H9 (cell line): ENCODE measurements at regions not wholly inside any gene's neighbourhood (a gene's known extent, or its start where the extent isn't known, plus 50 kb on each side); places are given as distances from the start of the nearest gene placed in this dataset.

ENCODE experiments used
- DNase-seq: peaks from one replicate; pipeline ENCODE4 v3.0.0-alpha.2; 2017
- H2AFZ ChIP-seq: one replicate; pipeline ENCODE4 v1.6.1; 2013; ENCODE audit warnings: mild to moderate bottlenecking, low read length, control low read depth, moderate library complexity
- H2AK5ac ChIP-seq: 2 replicates; pipeline ENCODE4 v1.6.1; 2013; ENCODE audit warnings: low read length, control low read depth, mixed read lengths; ENCODE audit not compliant: insufficient read length
- H2BK120ac ChIP-seq: one replicate; pipeline ENCODE4 v1.6.1; 2013; ENCODE audit warnings: low read depth, mild to moderate bottlenecking, low read length, control low read depth, inconsistent platforms; ENCODE audit not compliant: poor library complexity, severe bottlenecking
- H2BK12ac ChIP-seq: 2 replicates; pipeline ENCODE4 v1.6.1; 2013; ENCODE audit warnings: low read length, control low read depth, mixed read lengths, low read depth; ENCODE audit not compliant: insufficient read length
- H2BK15ac ChIP-seq: 2 replicates; pipeline ENCODE4 v1.6.1; 2013; ENCODE audit warnings: low read depth, low read length, control low read depth
- H2BK20ac ChIP-seq: one replicate; pipeline ENCODE4 v1.6.1; 2013; ENCODE audit warnings: low read depth, mild to moderate bottlenecking, low read length, control low read depth, inconsistent platforms; ENCODE audit not compliant: poor library complexity, severe bottlenecking
- H2BK5ac ChIP-seq: 2 replicates; pipeline ENCODE4 v1.6.1; 2013; ENCODE audit warnings: low read length, control low read depth, mixed read lengths; ENCODE audit not compliant: insufficient read length
- H3K14ac ChIP-seq: 2 replicates; pipeline ENCODE4 v1.6.1; 2013; ENCODE audit warnings: low read length, control low read depth; ENCODE audit not compliant: insufficient read depth
- H3K18ac ChIP-seq: 2 replicates; pipeline ENCODE4 v1.6.1; 2013; ENCODE audit warnings: low read depth, mild to moderate bottlenecking, mixed read lengths, low read length, control low read depth; ENCODE audit not compliant: insufficient read length
- H3K23ac ChIP-seq: 2 replicates; pipeline ENCODE4 v1.6.1; 2013; ENCODE audit warnings: low read length, control low read depth, mixed read lengths, low read depth; ENCODE audit not compliant: insufficient read length
- H3K23me2 ChIP-seq: 2 replicates; pipeline ENCODE4 v1.6.1; 2013; ENCODE audit warnings: low read depth, mild to moderate bottlenecking, mixed read lengths, low read length, control low read depth; ENCODE audit not compliant: insufficient read length, poor library complexity, severe bottlenecking
- H3K27ac ChIP-seq: 2 replicates; pipeline ENCODE4 v1.5.1; 2013; ENCODE audit warnings: low read length, control low read depth, mixed read lengths, low read depth; ENCODE audit not compliant: insufficient read length
- H3K27me3 ChIP-seq: 2 replicates; pipeline ENCODE4 v1.6.1; 2013; ENCODE audit warnings: low read length, control low read depth, inconsistent platforms; ENCODE audit not compliant: insufficient read depth
- H3K4ac ChIP-seq: 2 replicates; pipeline ENCODE4 v1.6.1; 2013; ENCODE audit warnings: low read depth, mild to moderate bottlenecking, control low read depth, inconsistent platforms, low read length, moderate library complexity
- H3K4me1 ChIP-seq: 2 replicates; pipeline ENCODE4 v1.6.1; 2013; ENCODE audit warnings: low read length, control low read depth, inconsistent platforms; ENCODE audit not compliant: insufficient read depth
- H3K4me2 ChIP-seq: 2 replicates; pipeline ENCODE4 v1.6.1; 2013; ENCODE audit warnings: low read length, control low read depth, mixed read lengths; ENCODE audit not compliant: insufficient read length, insufficient read depth
- H3K56ac ChIP-seq: 2 replicates; pipeline ENCODE4 v1.6.1; 2013; ENCODE audit warnings: low read depth, mild to moderate bottlenecking, mixed read lengths, low read length, control low read depth; ENCODE audit not compliant: insufficient read length
- H3K79me1 ChIP-seq: 2 replicates; pipeline ENCODE4 v1.6.1; 2013; ENCODE audit warnings: low read depth, mild to moderate bottlenecking, moderate library complexity, low read length, control low read depth, inconsistent platforms; ENCODE audit not compliant: insufficient read depth, poor library complexity, severe bottlenecking
- H3K79me2 ChIP-seq: 2 replicates; pipeline ENCODE4 v1.6.1; 2013; ENCODE audit warnings: low read length, control low read depth, inconsistent platforms; ENCODE audit not compliant: insufficient read depth
- H3K9ac ChIP-seq: 2 replicates; pipeline ENCODE4 v1.6.1; 2013; ENCODE audit warnings: low read length, control low read depth, mixed read lengths; ENCODE audit not compliant: insufficient read length; ENCODE audit errors: extremely low read depth
- H3K9me3 ChIP-seq: one replicate; pipeline ENCODE4 v1.6.1; 2013; ENCODE audit warnings: low read depth, low read length, inconsistent platforms; ENCODE audit not compliant: control insufficient read depth
- H3T11ph ChIP-seq: one replicate; pipeline ENCODE4 v1.6.1; 2013; ENCODE audit warnings: mild to moderate bottlenecking, low read length, control low read depth, inconsistent platforms
- H4K20me1 ChIP-seq: one replicate; pipeline ENCODE4 v1.6.1; 2013; ENCODE audit not compliant: control insufficient read depth, insufficient read length, insufficient read depth
- H4K5ac ChIP-seq: 2 replicates; pipeline ENCODE4 v1.6.1; 2013; ENCODE audit warnings: low read depth, mild to moderate bottlenecking, mixed read lengths, low read length, control low read depth; ENCODE audit not compliant: insufficient read length
- H4K8ac ChIP-seq: replicated peaks from 2 replicates; pipeline ENCODE4 v1.6.1; 2013; ENCODE audit warnings: low read length, control low read depth, mixed read lengths, low read depth; ENCODE audit not compliant: insufficient read length
- H4K91ac ChIP-seq: 2 replicates; pipeline ENCODE4 v1.6.1; 2013; ENCODE audit warnings: low read depth, mild to moderate bottlenecking, moderate library complexity, mixed read lengths, low read length, control low read depth; ENCODE audit not compliant: insufficient read length
- H3K27ac Mint-ChIP-seq, 3 experiments: 2 replicates in 2 of 3; 3 replicates in 1 of 3; pipeline ENCODE4 v1.8.0; 2020 to 2021; ENCODE audit warnings: mixed read lengths in 3 of 3, mild to moderate bottlenecking in 1 of 3, moderate library complexity in 1 of 3
- H3K27me3 Mint-ChIP-seq: 2 replicates; pipeline ENCODE4 v1.8.0; 2021; ENCODE audit warnings: low read depth, mild to moderate bottlenecking, moderate library complexity, mixed read lengths
- H3K36me3 Mint-ChIP-seq, 3 experiments: 2 replicates in 2 of 3; 3 replicates in 1 of 3; pipeline ENCODE4 v1.8.0; 2020 to 2021; ENCODE audit warnings: low read depth in 3 of 3, mixed read lengths in 3 of 3; ENCODE audit not compliant: insufficient read depth in 1 of 3
- H3K4me1 Mint-ChIP-seq, 2 experiments: 2 replicates each; pipeline ENCODE4 v1.8.0; 2020; ENCODE audit warnings: mixed read lengths in 2 of 2
- H3K4me3 Mint-ChIP-seq, 2 experiments: 2 replicates in 1 of 2; 3 replicates in 1 of 2; pipeline ENCODE4 v1.8.0; 2020 to 2021; ENCODE audit warnings: mild to moderate bottlenecking in 2 of 2, mixed read lengths in 2 of 2, moderate library complexity in 1 of 2
- H3K9me3 Mint-ChIP-seq, 2 experiments: 2 replicates in 1 of 2; 3 replicates in 1 of 2; pipeline ENCODE4 v1.8.0; 2020; ENCODE audit warnings: mild to moderate bottlenecking in 2 of 2, mixed read lengths in 2 of 2, moderate library complexity in 1 of 2
- CTCF ChIP-seq: fragments of 200-600 bp; sonication (generic); conservative IDR thresholded peaks from 3 replicates; pipeline ENCODE4 v1.8.0; 2021; ENCODE audit warnings: antibody characterized with exemption, mild to moderate bottlenecking
- WGBS: extraction: QIAGEN DNeasy Blood & Tissue Kit; methylation state at CpG from one replicate; pipeline ENCODE4 v1.1.7; 2013; ENCODE audit warnings: missing lambda C conversion rate, low lambda C conversion rate, mixed read lengths; ENCODE audit not compliant: insufficient read length; ENCODE audit errors: extremely low coverage; 5-methylcytosine and 5-hydroxymethylcytosine counted together

- DNase-seq = no peak
- no peaks in the 10 kb centered on the region for H3K23me2 ChIP-seq
- H2BK20ac ChIP-seq = no peak overlapping the region
- no peak overlapping the region for H3K4ac ChIP-seq
- H3K4me1 ChIP-seq = no peaks in the 10 kb centered on the region
- H4K20me1 ChIP-seq = no peaks in the 10 kb centered on the region
- no peaks in the 10 kb centered on the region for H3K9me3 ChIP-seq
- TF ChIP-seq CTCF = no peak
- peaks cover under 1 to 3% of the 10 kb centered on the region in 2 experiments; a peak in 3 of 5 replicates for H3K9me3 Mint-ChIP-seq
- no peak overlapping the region for H4K8ac ChIP-seq
- H3K36me3 Mint-ChIP-seq = no peaks in the 10 kb centered on the region; a peak in 1 of 7 replicates
- H3K27ac Mint-ChIP-seq = peak overlapping the region in 2 of 3 experiments; percentile 48 to 53; a peak in 2 of 7 replicates
- no peak overlapping the region for H3K9ac ChIP-seq
- H2BK120ac ChIP-seq = no peak overlapping the region
- no peak overlapping the region for H3K18ac ChIP-seq
- H2BK12ac ChIP-seq = no peak overlapping the region
- H2BK15ac ChIP-seq = no peak overlapping the region
- H4K91ac ChIP-seq = no peak overlapping the region
- H3K14ac ChIP-seq = no peak overlapping the region
- H3K79me1 ChIP-seq = no peaks in the 10 kb centered on the region
- H3K4me3 Mint-ChIP-seq = no peak overlapping the region
- no peak overlapping the region for H2BK5ac ChIP-seq
- no peak overlapping the region for H2AK5ac ChIP-seq
- H3K27me3 ChIP-seq = no peaks in the 10 kb centered on the region
- H3K56ac ChIP-seq = no peak overlapping the region
- no peak overlapping the region for H3K4me2 ChIP-seq
- H3K23ac ChIP-seq = no peak overlapping the region
- no peaks in the 10 kb centered on the region for H3K79me2 ChIP-seq
- no peak overlapping the region for H3K27ac ChIP-seq
- no peak overlapping the region for H2AFZ ChIP-seq
- H3K4me1 Mint-ChIP-seq = peaks cover 0 to 4% of the 10 kb centered on the region in 2 experiments; a peak in 2 of 4 replicates
- no CpG with 5 or more reads among the region's 14 CpGs for WGBS
- no peak overlapping the region for H3T11ph ChIP-seq
- peaks cover 7% of the 10 kb centered on the region for H3K27me3 Mint-ChIP-seq
- H4K5ac ChIP-seq = no peak overlapping the region
These were observed 75.4 kb upstream of the HDAC4 start for GRCh38 chr2:239476029-239476756.
